ENCODE measurements at regions not wholly inside any gene's neighbourhood (a gene's known extent, or its start where the extent isn't known, plus 50 kb on each side); places are given as distances from the start of the nearest gene placed in this dataset.
A peak's percentile ranks its signal among the peaks of the same experiment; 100 is the strongest.

- H3K36me3 ChIP-seq (ENCODE audit: control insufficient read depth, insufficient read depth, low read length), result no peaks in the 10 kb centered on the region
- H3K27ac ChIP-seq (ENCODE audit: low read depth, low read length), result no peak overlapping the region
- H3K27me3 ChIP-seq (ENCODE audit: control insufficient read depth, insufficient read depth, low read length), result no peaks in the 10 kb centered on the region
- H3K9me3 ChIP-seq (ENCODE audit: control insufficient read depth, insufficient read depth, low read length), result no peaks in the 10 kb centered on the region
- no peak overlapping the region for H3K9ac ChIP-seq (ENCODE audit: low read depth, low read length)
- H3K4me1 ChIP-seq (ENCODE audit: control insufficient read depth, insufficient read depth, low read length), result no peaks in the 10 kb centered on the region
- no peak overlapping the region for H3K4me3 ChIP-seq (ENCODE audit: low read depth, low read length)
Measured at GRCh38 chrX:9234315-9234714, 200.4 kb upstream of the FAM9B start.

GRCh38 chrX:9235722-9236121, 201.8 kb upstream of the FAM9B start:
- no peak overlapping the region for H3K4me3 ChIP-seq (ENCODE audit: low read depth, low read length)

GRCh38 chrX:9240956-9241355, 207.0 kb upstream of the FAM9B start:
- Histone ChIP-seq H3K27me3 (ENCODE audit: control insufficient read depth, insufficient read depth, low read length) (no peaks in the 10 kb centered on the region), H3K36me3 (ENCODE audit: control insufficient read depth, insufficient read depth, low read length) (no peaks in the 10 kb centered on the region), H3K4me3 (ENCODE audit: low read depth, low read length) (no peak overlapping the region), H3K9me3 (ENCODE audit: control insufficient read depth, insufficient read depth, low read length) (no peaks in the 10 kb centered on the region), H3K4me1 (ENCODE audit: control insufficient read depth, insufficient read depth, low read length) (no peaks in the 10 kb centered on the region), H3K27ac (ENCODE audit: low read depth, low read length) (no peak overlapping the region), H3K9ac (ENCODE audit: low read depth, low read length) (no peak overlapping the region)

More at GRCh38 chrX:9235722-9236121, 201.8 kb upstream of the FAM9B start:
- H3K9me3 ChIP-seq (ENCODE audit: control insufficient read depth, insufficient read depth, low read length), result no peaks in the 10 kb centered on the region
- H3K27ac ChIP-seq (ENCODE audit: low read depth, low read length), result no peak overlapping the region
- no peaks in the 10 kb centered on the region for H3K4me1 ChIP-seq (ENCODE audit: control insufficient read depth, insufficient read depth, low read length)
- H3K27me3 ChIP-seq (ENCODE audit: control insufficient read depth, insufficient read depth, low read length), result no peaks in the 10 kb centered on the region
- H3K9ac ChIP-seq (ENCODE audit: low read depth, low read length), result no peak overlapping the region
- H3K36me3 ChIP-seq (ENCODE audit: control insufficient read depth, insufficient read depth, low read length), result no peaks in the 10 kb centered on the region

GRCh38 chrX:9241427-9241826, 207.5 kb upstream of the FAM9B start:
- no peaks in the 10 kb centered on the region for H3K36me3 ChIP-seq (ENCODE audit: control insufficient read depth, insufficient read depth, low read length)
- no peaks in the 10 kb centered on the region for H3K9me3 ChIP-seq (ENCODE audit: control insufficient read depth, insufficient read depth, low read length)
- H3K9ac ChIP-seq (ENCODE audit: low read depth, low read length), result no peak overlapping the region
- no peaks in the 10 kb centered on the region for H3K4me1 ChIP-seq (ENCODE audit: control insufficient read depth, insufficient read depth, low read length)
- H3K27me3 ChIP-seq (ENCODE audit: control insufficient read depth, insufficient read depth, low read length), result no peaks in the 10 kb centered on the region
- H3K4me3 ChIP-seq (ENCODE audit: low read depth, low read length), result no peak overlapping the region
- no peak overlapping the region for H3K27ac ChIP-seq (ENCODE audit: low read depth, low read length)

- peaks cover 20% of the 10 kb centered on the region for H3K9me3 ChIP-seq (ENCODE audit: control insufficient read depth, insufficient read depth, low read length)
Measured at GRCh38 chrX:9249051-9249846, 215.3 kb upstream of the FAM9B start.

GRCh38 chrX:9252182-9252581, 212.7 kb upstream of the TBL1X start:
- peak overlapping the region; percentile 53 for H3K27ac ChIP-seq (ENCODE audit: low read depth, low read length)
- H3K4me3 ChIP-seq (ENCODE audit: low read depth, low read length), result peak overlapping the region; percentile 6; the same call in 1 of the 2 replicates
- peaks cover 23% of the 10 kb centered on the region for H3K9me3 ChIP-seq (ENCODE audit: control insufficient read depth, insufficient read depth, low read length)
- 0 out of 2 replicates have a peak overlapping the region, but pooled peaks have one; percentile 20 for H3K9ac ChIP-seq (ENCODE audit: low read depth, low read length)
- peaks cover 23% of the 10 kb centered on the region for H3K4me1 ChIP-seq (ENCODE audit: control insufficient read depth, insufficient read depth, low read length)
- H3K27me3 ChIP-seq (ENCODE audit: control insufficient read depth, insufficient read depth, low read length), result no peaks in the 10 kb centered on the region
- no peaks in the 10 kb centered on the region for H3K36me3 ChIP-seq (ENCODE audit: control insufficient read depth, insufficient read depth, low read length)

More at GRCh38 chrX:9249051-9249846, 215.3 kb upstream of the FAM9B start:
- Histone ChIP-seq H3K4me3 (ENCODE audit: low read depth, low read length) (no peak overlapping the region), H3K27me3 (ENCODE audit: control insufficient read depth, insufficient read depth, low read length) (no peaks in the 10 kb centered on the region), H3K4me1 (ENCODE audit: control insufficient read depth, insufficient read depth, low read length) (peaks cover 23% of the 10 kb centered on the region), H3K27ac (ENCODE audit: low read depth, low read length) (no peak overlapping the region), H3K36me3 (ENCODE audit: control insufficient read depth, insufficient read depth, low read length) (no peaks in the 10 kb centered on the region), H3K9ac (ENCODE audit: low read depth, low read length) (no peak overlapping the region)

GRCh38 chrX:9253211-9253610, 211.6 kb upstream of the TBL1X start:
- Histone ChIP-seq H3K27me3 (ENCODE audit: control insufficient read depth, insufficient read depth, low read length) (no peaks in the 10 kb centered on the region), H3K9ac (ENCODE audit: low read depth, low read length) (no peak overlapping the region), H3K4me3 (ENCODE audit: low read depth, low read length) (no peak overlapping the region)

GRCh38 chrX:9257718-9258420, 207.0 kb upstream of the TBL1X start:
- H3K27me3 ChIP-seq (ENCODE audit: control insufficient read depth, insufficient read depth, low read length), result no peaks in the 10 kb centered on the region
- no peak overlapping the region for H3K9ac ChIP-seq (ENCODE audit: low read depth, low read length)
- H3K36me3 ChIP-seq (ENCODE audit: control insufficient read depth, insufficient read depth, low read length), result no peaks in the 10 kb centered on the region
- no peak overlapping the region for H3K4me3 ChIP-seq (ENCODE audit: low read depth, low read length)
- peaks cover under 1% of the 10 kb centered on the region; the same call in 1 of the 2 replicates for H3K4me1 ChIP-seq (ENCODE audit: control insufficient read depth, insufficient read depth, low read length)
- no peak overlapping the region for H3K27ac ChIP-seq (ENCODE audit: low read depth, low read length)
- peaks cover 3% of the 10 kb centered on the region; the same call in 1 of the 2 replicates for H3K9me3 ChIP-seq (ENCODE audit: control insufficient read depth, insufficient read depth, low read length)

More at GRCh38 chrX:9253211-9253610, 211.6 kb upstream of the TBL1X start:
- Histone ChIP-seq H3K27ac (ENCODE audit: low read depth, low read length) (no peak overlapping the region), H3K9me3 (ENCODE audit: control insufficient read depth, insufficient read depth, low read length) (peaks cover 22% of the 10 kb centered on the region), H3K36me3 (ENCODE audit: control insufficient read depth, insufficient read depth, low read length) (no peaks in the 10 kb centered on the region), H3K4me1 (ENCODE audit: control insufficient read depth, insufficient read depth, low read length) (peaks cover 23% of the 10 kb centered on the region)

GRCh38 chrX:9258421-9259104, 206.3 kb upstream of the TBL1X start:
- H3K9me3 ChIP-seq (ENCODE audit: control insufficient read depth, insufficient read depth, low read length), result peaks cover 3% of the 10 kb centered on the region; the same call in 1 of the 2 replicates
- H3K27me3 ChIP-seq (ENCODE audit: control insufficient read depth, insufficient read depth, low read length), result no peaks in the 10 kb centered on the region
- no peaks in the 10 kb centered on the region for H3K4me1 ChIP-seq (ENCODE audit: control insufficient read depth, insufficient read depth, low read length)
- no peak overlapping the region for H3K9ac ChIP-seq (ENCODE audit: low read depth, low read length)
- no peak overlapping the region for H3K4me3 ChIP-seq (ENCODE audit: low read depth, low read length)
- H3K27ac ChIP-seq (ENCODE audit: low read depth, low read length), result no peak overlapping the region
- no peaks in the 10 kb centered on the region for H3K36me3 ChIP-seq (ENCODE audit: control insufficient read depth, insufficient read depth, low read length)

- Histone ChIP-seq H3K36me3 (ENCODE audit: control insufficient read depth, insufficient read depth, low read length) (no peaks in the 10 kb centered on the region), H3K4me1 (ENCODE audit: control insufficient read depth, insufficient read depth, low read length) (no peaks in the 10 kb centered on the region), H3K4me3 (ENCODE audit: low read depth, low read length) (no peak overlapping the region), H3K27ac (ENCODE audit: low read depth, low read length) (no peak overlapping the region), H3K9me3 (ENCODE audit: control insufficient read depth, insufficient read depth, low read length) (no peaks in the 10 kb centered on the region; the same call in 1 of the 2 replicates), H3K27me3 (ENCODE audit: control insufficient read depth, insufficient read depth, low read length) (no peaks in the 10 kb centered on the region), H3K9ac (ENCODE audit: low read depth, low read length) (no peak overlapping the region)
Measured at GRCh38 chrX:9260603-9261002, 204.3 kb upstream of the TBL1X start.
